HepG2 (cell line): ENCODE measurements at regions not wholly inside any gene's neighbourhood (a gene's known extent, or its start where the extent isn't known, plus 50 kb on each side); places are given as distances from the start of the nearest gene placed in this dataset.
A peak's percentile ranks its signal among the peaks of the same experiment; 100 is the strongest.

Experiments
- ATAC-seq: fragments of 200-7000 bp; cut with Tn5 transposase; 3 replicates; pipeline ENCODE4 v1.9.1; 2020; ENCODE audit warnings: mild to moderate bottlenecking, moderate library complexity
- BruUV-seq: library from RNA; stranded (reverse); fragments of 400-500 nt; replicated peaks from 2 replicates; lab custom pipeline; 2021; lab: Mats Ljungman, UMichigan
- CTCF ChIA-PET: fragments of 300-600 bp; formaldehyde crosslinking; extraction: SDS; loops from one replicate; lab custom pipeline; 2021; ENCODE audit warnings: low total read pairs, inconsistent platforms, low intra/inter-chr PET ratio; lab: Yijun Ruan, JAX
- POLR2A ChIA-PET: fragments of 350-600 bp; sonication (Branson Sonifier 250); formaldehyde crosslinking; loops from one replicate; lab custom pipeline; 2020; ENCODE audit warnings: antibody characterized with exemption, inconsistent platforms; lab: Yijun Ruan, JAX
- DNase-seq: peaks from one replicate; pipeline ENCODE4 v3.0.0-alpha.2; 2015; ENCODE audit warnings: low spot score
- FAIRE-seq: peaks from 3 replicates; lab custom pipeline; 2011; peaks lifted over from hg19 to GRCh38; lab: Jason Lieb, UNC
- H2AFZ ChIP-seq: one replicate; pipeline ENCODE4 v1.6.1; 2011; ENCODE audit warnings: low read length, inconsistent platforms
- H3K27ac ChIP-seq: fragments of 300-600 bp; 3 replicates; pipeline ENCODE4 v1.8.0; 2011; ENCODE audit warnings: mixed run types, mild to moderate bottlenecking, mixed read lengths, low read length, inconsistent platforms; ENCODE audit not compliant: insufficient read depth; ENCODE audit errors: extremely low read length
- H3K27me3 ChIP-seq, 2 experiments: fragments of 200-600 bp in 1 of 2; 2 replicates in 1 of 2; 3 replicates in 1 of 2; pipeline versions ENCODE4 v1.6.0 to v1.8.0; 2011; ENCODE audit warnings: low read length in 2 of 2, mild to moderate bottlenecking in 2 of 2, moderate library complexity in 2 of 2, inconsistent platforms in 1 of 2; ENCODE audit not compliant: insufficient read depth in 2 of 2, control insufficient read depth in 1 of 2
- H3K36me3 ChIP-seq, 2 experiments: fragments of 200-600 bp in 1 of 2; replicated peaks in 1 of 2; 2 replicates in 1 of 2; 3 replicates in 1 of 2; pipeline versions ENCODE4 v1.5.1 to v1.8.0; 2011; ENCODE audit warnings: low read length in 2 of 2, inconsistent platforms in 1 of 2; ENCODE audit not compliant: insufficient read depth in 2 of 2, control insufficient read depth in 1 of 2
- H3K4me1 ChIP-seq: 2 replicates; pipeline ENCODE4 v1.5.1; 2012; ENCODE audit warnings: low read length, inconsistent platforms; ENCODE audit not compliant: insufficient read depth
- H3K4me2 ChIP-seq: 2 replicates; pipeline ENCODE4 v1.6.0; 2011; ENCODE audit warnings: low read depth, low read length, inconsistent platforms
- H3K4me3 ChIP-seq, 3 experiments: fragments of 200-600 bp in 1 of 3; sonication (generic), shearing (Covaris generic) in 1 of 3; replicated peaks in 1 of 3; 2 replicates each; pipeline ENCODE4 v1.5.1; 2011 to 2016; ENCODE audit warnings: low read length in 3 of 3, inconsistent platforms in 2 of 3, low read depth in 2 of 3, mild to moderate bottlenecking in 2 of 3, control low read depth in 1 of 3, mixed read lengths in 1 of 3; ENCODE audit not compliant: insufficient read depth in 1 of 3
- H3K79me2 ChIP-seq: one replicate; pipeline ENCODE4 v1.6.1; 2011; ENCODE audit warnings: low read length, inconsistent platforms; ENCODE audit not compliant: insufficient read depth
- H3K9ac ChIP-seq: 2 replicates; pipeline ENCODE4 v1.6.0; 2011; ENCODE audit warnings: mild to moderate bottlenecking, low read depth, low read length, inconsistent platforms; ENCODE audit not compliant: insufficient read depth
- H3K9me3 ChIP-seq: 2 replicates; pipeline ENCODE4 v1.5.1; 2012; ENCODE audit warnings: mild to moderate bottlenecking, low read length
- H4K20me1 ChIP-seq: 2 replicates; pipeline ENCODE4 v1.6.0; 2011; ENCODE audit warnings: inconsistent platforms, mild to moderate bottlenecking, low read length, moderate library complexity; ENCODE audit not compliant: insufficient read depth
- ATRX ChIP-seq: sonication (generic); formaldehyde crosslinking; IDR thresholded peaks from 2 replicates; pipeline ENCODE4 v1.4.0; 2020; ENCODE audit warnings: missing genetic modification reagents, borderline replicate concordance
- CREB1 ChIP-seq, 2 experiments: fragments of 450-650 bp in 1 of 2; IDR thresholded peaks; 2 replicates each; pipeline ENCODE4 v1.6.1; 2016 to 2017; ENCODE audit warnings: control low read depth in 1 of 2, mild to moderate bottlenecking in 1 of 2, missing compliant biosample characterization in 1 of 2, missing genetic modification characterization in 1 of 2
- EHMT2 ChIP-seq: fragments of 200-600 bp; sonication (generic); IDR thresholded peaks from 2 replicates; pipeline ENCODE4 v1.7.0; 2017; ENCODE audit warnings: antibody characterized with exemption, low read depth, low read length, borderline replicate concordance
- EP300 ChIP-seq, 3 experiments: sonication (generic) in 1 of 3; formaldehyde crosslinking in 1 of 3; IDR thresholded peaks; 2 replicates each; pipeline versions ENCODE4 v1.5.1 to v1.6.1; 2011 to 2020; ENCODE audit warnings: low read depth in 2 of 3, low read length in 2 of 3, borderline replicate concordance in 1 of 3, improper control_type of control experiment in 1 of 3, mild to moderate bottlenecking in 1 of 3, missing genetic modification reagents in 1 of 3, moderate library complexity in 1 of 3
- FOXK2 ChIP-seq: fragments of 450-650 bp; IDR thresholded peaks from 2 replicates; pipeline ENCODE4 v1.6.1; 2016
- GABPA ChIP-seq, 2 experiments: IDR thresholded peaks; 2 replicates each; pipeline ENCODE4 v1.6.1; 2011 to 2016; ENCODE audit warnings: low read depth in 2 of 2, low read length in 1 of 2, missing biosample characterization in 1 of 2, missing genetic modification characterization in 1 of 2
- GZF1 ChIP-seq: sonication (generic); formaldehyde crosslinking; IDR thresholded peaks from 2 replicates; pipeline ENCODE4 v1.5.1; 2020; ENCODE audit warnings: mild to moderate bottlenecking, missing genetic modification reagents
- MAZ ChIP-seq, 2 experiments: sonication (generic) in 1 of 2; formaldehyde crosslinking in 1 of 2; IDR thresholded peaks; 2 replicates each; pipeline versions ENCODE4 v1.5.0 to v1.6.1; 2012 to 2020; ENCODE audit warnings: low read depth in 2 of 2, mild to moderate bottlenecking in 2 of 2, borderline replicate concordance in 1 of 2, improper control_type of control experiment in 1 of 2, low read length in 1 of 2, missing genetic modification reagents in 1 of 2, moderate library complexity in 1 of 2
- MEF2D ChIP-seq: sonication (generic); formaldehyde crosslinking; IDR thresholded peaks from 2 replicates; pipeline ENCODE4 v1.5.1; 2020; ENCODE audit warnings: mild to moderate bottlenecking, missing genetic modification reagents
- NR2F1 ChIP-seq, 2 experiments: fragments of 450-650 bp in 1 of 2; formaldehyde crosslinking in 1 of 2; IDR thresholded peaks; 2 replicates each; pipeline versions ENCODE4 v1.5.0 to v1.6.1; 2016 to 2020; ENCODE audit warnings: mild to moderate bottlenecking in 1 of 2, missing compliant biosample characterization in 1 of 2, missing genetic modification reagents in 1 of 2, moderate library complexity in 1 of 2
- PLSCR1 ChIP-seq: sonication (generic); formaldehyde crosslinking; IDR thresholded peaks from 2 replicates; pipeline ENCODE4 v1.5.0; 2020; ENCODE audit warnings: missing genetic modification reagents, mild to moderate bottlenecking, borderline replicate concordance
- SIX4 ChIP-seq: sonication (generic); formaldehyde crosslinking; IDR thresholded peaks from 2 replicates; pipeline ENCODE4 v1.4.0; 2020; ENCODE audit warnings: missing genetic modification reagents
- TEAD2 ChIP-seq: sonication (generic); formaldehyde crosslinking; IDR thresholded peaks from 2 replicates; pipeline ENCODE4 v1.9.0; 2021; ENCODE audit warnings: missing genetic modification reagents
- ZBTB7B ChIP-seq: sonication (generic); formaldehyde crosslinking; IDR thresholded peaks from 2 replicates; pipeline ENCODE4 v1.4.0; 2020; ENCODE audit warnings: missing genetic modification reagents
- ZFP82 ChIP-seq: sonication (generic); formaldehyde crosslinking; IDR thresholded peaks from 2 replicates; pipeline ENCODE4 v1.5.1; 2020; ENCODE audit warnings: mild to moderate bottlenecking, missing genetic modification reagents, borderline replicate concordance
- ZKSCAN8 ChIP-seq: IDR thresholded peaks from 2 replicates; pipeline ENCODE4 v1.6.1; 2016; ENCODE audit warnings: borderline replicate concordance, missing genetic modification reagents, missing compliant biosample characterization
- ZNF329 ChIP-seq: sonication (generic); formaldehyde crosslinking; IDR thresholded peaks from 2 replicates; pipeline ENCODE4 v1.9.0; 2021; ENCODE audit warnings: low read depth, mild to moderate bottlenecking, missing genetic modification reagents
- ZNF614 ChIP-seq: IDR thresholded peaks from 2 replicates; pipeline ENCODE4 v1.6.1; 2018; ENCODE audit warnings: missing biosample characterization, missing genetic modification reagents, inconsistent platforms, borderline replicate concordance
- ZSCAN9 ChIP-seq: IDR thresholded peaks from 2 replicates; pipeline ENCODE4 v1.6.1; 2016; ENCODE audit warnings: borderline replicate concordance
- WGBS: methylation state at CpG from one replicate; pipeline ENCODE4 v1.1.6; 2017; ENCODE audit warnings: low lambda C conversion rate; 5-methylcytosine and 5-hydroxymethylcytosine counted together
- in situ Hi-C: cut with HindIII; loops from 2 replicates; pipeline ENCODE4 v1.10.0; 2017; ENCODE audit warnings: low pct_unique_long_range_greater_than_20kb; ENCODE audit not compliant: extremely low pct_ligation_motif_present
- intact Hi-C: fragments of 100-400 bp; cut with micrococcal nuclease; formaldehyde crosslinking; loops from one replicate; pipeline ENCODE4 v1.10.0; 2022; ENCODE audit not compliant: unreplicated experiment
- TF ChIP-seq, protein P1 (sequence below): IDR thresholded peaks from 2 replicates; pipeline ENCODE4 v1.6.1; 2018; ENCODE audit warnings: missing genetic modification reagents, mild to moderate bottlenecking, missing compliant biosample characterization
- TF ChIP-seq, protein P2 (sequence below): sonication (generic); formaldehyde crosslinking; IDR thresholded peaks from 2 replicates; pipeline ENCODE4 v1.5.1; 2020; ENCODE audit warnings: mild to moderate bottlenecking, moderate library complexity, missing genetic modification reagents

- intact Hi-C loops: no loop called here
- 94% methylated on average over 1 of the region's 1 CpG for WGBS
These were observed 167.6 kb downstream of the AKR1D1 start for GRCh38 chr7:138243836-138244235.

More at GRCh38 chr7:138243836-138244235, 167.6 kb downstream of the AKR1D1 start:
- CTCF ChIA-PET: no interaction called here
- Histone ChIP-seq H3K4me1 (peaks cover 54% of the 10 kb centered on the region), H3K9me3 (peaks cover 26% of the 10 kb centered on the region), H3K36me3 (no peaks in the 10 kb centered on the region), H3K4me3 (no peak overlapping the region), H2AFZ (no peak overlapping the region), H4K20me1 (no peaks in the 10 kb centered on the region), H3K27me3 (no peaks in the 10 kb centered on the region), H3K27ac (peak overlapping the region; percentile 57), H3K9ac (no peak overlapping the region), H3K4me2 (no peak overlapping the region), H3K79me2 (no peaks in the 10 kb centered on the region)
- FAIRE-seq: no peak
- no TSS peak for BruUV-seq
- TF ChIP-seq FOXK2 (no peak), NR2F1 (CRISPR knock-in tag; IDR thresholded peaks at IDR 0.05) (peak in 1 of 2 experiments; percentile 3; a peak in 1 of 4 replicates), TEAD2 (no peak), ZNF614 (CRISPR knock-in tag) (no peak), ATRX (CRISPR knock-in tag) (no peak), ZNF329 (CRISPR knock-in tag) (no peak), SIX4 (no peak), EP300 (IDR thresholded peaks at IDR 0.05; ENCODE audit: low read depth in 2 of 2, low read length in 2 of 2) (no peak), EP300 (CRISPR knock-in tag; IDR thresholded peaks at IDR 0.05; ENCODE audit: borderline replicate concordance) (no peak), ZFP82 (CRISPR knock-in tag) (no peak), GZF1 (CRISPR knock-in tag) (no peak), ZSCAN9 (no peak), ZBTB7B (CRISPR knock-in tag) (no peak), GABPA (IDR thresholded peaks at IDR 0.05; ENCODE audit: low read depth, low read length) (no peak), GABPA (CRISPR knock-in tag; IDR thresholded peaks at IDR 0.05; ENCODE audit: low read depth) (0 out of 2 replicates have a peak, but pooled peaks have one; percentile 23), EHMT2 (0 out of 2 replicates have a peak, but pooled peaks have one; percentile 4), MEF2D (CRISPR knock-in tag) (no peak), CREB1 (IDR thresholded peaks at IDR 0.05) (no peak), CREB1 (CRISPR knock-in tag; IDR thresholded peaks at IDR 0.05) (0 out of 2 replicates have a peak, but pooled peaks have one; percentile 32), MAZ (IDR thresholded peaks at IDR 0.05; ENCODE audit: borderline replicate concordance, low read depth, low read length) (no peak), MAZ (CRISPR knock-in tag; IDR thresholded peaks at IDR 0.05; ENCODE audit: low read depth) (no peak), PLSCR1 (CRISPR knock-in tag) (no peak), ZKSCAN8 (CRISPR knock-in tag) (no peak)
- TF ChIP-seq, protein P1, sequence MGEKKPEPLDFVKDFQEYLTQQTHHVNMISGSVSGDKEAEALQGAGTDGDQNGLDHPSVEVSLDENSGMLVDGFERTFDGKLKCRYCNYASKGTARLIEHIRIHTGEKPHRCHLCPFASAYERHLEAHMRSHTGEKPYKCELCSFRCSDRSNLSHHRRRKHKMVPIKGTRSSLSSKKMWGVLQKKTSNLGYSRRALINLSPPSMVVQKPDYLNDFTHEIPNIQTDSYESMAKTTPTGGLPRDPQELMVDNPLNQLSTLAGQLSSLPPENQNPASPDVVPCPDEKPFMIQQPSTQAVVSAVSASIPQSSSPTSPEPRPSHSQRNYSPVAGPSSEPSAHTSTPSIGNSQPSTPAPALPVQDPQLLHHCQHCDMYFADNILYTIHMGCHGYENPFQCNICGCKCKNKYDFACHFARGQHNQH (CRISPR knock-in tag): no peak
- TF ChIP-seq, protein P2, sequence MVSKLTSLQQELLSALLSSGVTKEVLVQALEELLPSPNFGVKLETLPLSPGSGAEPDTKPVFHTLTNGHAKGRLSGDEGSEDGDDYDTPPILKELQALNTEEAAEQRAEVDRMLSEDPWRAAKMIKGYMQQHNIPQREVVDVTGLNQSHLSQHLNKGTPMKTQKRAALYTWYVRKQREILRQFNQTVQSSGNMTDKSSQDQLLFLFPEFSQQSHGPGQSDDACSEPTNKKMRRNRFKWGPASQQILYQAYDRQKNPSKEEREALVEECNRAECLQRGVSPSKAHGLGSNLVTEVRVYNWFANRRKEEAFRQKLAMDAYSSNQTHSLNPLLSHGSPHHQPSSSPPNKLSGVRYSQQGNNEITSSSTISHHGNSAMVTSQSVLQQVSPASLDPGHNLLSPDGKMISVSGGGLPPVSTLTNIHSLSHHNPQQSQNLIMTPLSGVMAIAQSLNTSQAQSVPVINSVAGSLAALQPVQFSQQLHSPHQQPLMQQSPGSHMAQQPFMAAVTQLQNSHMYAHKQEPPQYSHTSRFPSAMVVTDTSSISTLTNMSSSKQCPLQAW (CRISPR knock-in tag): no peak
- ATAC-seq: no peak
- in situ Hi-C loops: no loop called here
- POLR2A ChIA-PET: interaction anchor here (1.2 kb wide), 1 partner anchor 82 kb away, joined by 3 read pairs; no protein-coding TSS in a partner anchor
- DNase-seq: no peak
